ENCODE measurements at regions not wholly inside any gene's neighbourhood (a gene's known extent, or its start where the extent isn't known, plus 50 kb on each side); places are given as distances from the start of the nearest gene placed in this dataset.

- no peak for TF ChIP-seq FOXA1 (IDR thresholded peaks at IDR 0.05)
- no peak for TF ChIP-seq BHLHE40 (IDR thresholded peaks at IDR 0.05; ENCODE audit: borderline replicate concordance)
- TF ChIP-seq SP1 (IDR thresholded peaks at IDR 0.05), result no peak
- no peak for TF ChIP-seq SUZ12 (IDR thresholded peaks at IDR 0.05)
- TF ChIP-seq ELF4 (IDR thresholded peaks at IDR 0.05), result no peak
- no peak for TF ChIP-seq FOXM1 (IDR thresholded peaks at IDR 0.05; ENCODE audit: borderline replicate concordance)
- TF ChIP-seq LEF1 (IDR thresholded peaks at IDR 0.05; ENCODE audit: borderline replicate concordance), result no peak
- no peak for TF ChIP-seq L3MBTL2 (conservative IDR thresholded peaks at IDR 0.05)
- TF ChIP-seq FOXK2 (IDR thresholded peaks at IDR 0.05), result no peak
- TF ChIP-seq ARNT (IDR thresholded peaks at IDR 0.05), result no peak
These were observed 605.8 kb upstream of the PTGER4 start for GRCh38 chr5:40073927-40074326.
